Loucy (cell line): ENCODE measurements at regions not wholly inside any gene's neighbourhood (a gene's known extent, or its start where the extent isn't known, plus 50 kb on each side); places are given as distances from the start of the nearest gene placed in this dataset.
A peak's percentile ranks its signal among the peaks of the same experiment; 100 is the strongest.

Experiments
- H2AFZ ChIP-seq: fragments of 200-600 bp; sonication (generic); 2 replicates; pipeline ENCODE4 v1.6.0; 2016; ENCODE audit warnings: antibody characterized with exemption, mild to moderate bottlenecking, low read length, moderate library complexity
- H3F3A ChIP-seq: fragments of 200-600 bp; 2 replicates; pipeline ENCODE4 v1.6.0; 2016; ENCODE audit warnings: antibody characterized with exemption, low read depth, mild to moderate bottlenecking
- H3K27me3 ChIP-seq: fragments of 200-600 bp; sonication (generic); 2 replicates; pipeline ENCODE4 v1.6.1; 2014; ENCODE audit warnings: low read length, mild to moderate bottlenecking; ENCODE audit not compliant: insufficient read depth, poor library complexity, severe bottlenecking
- H3K36me3 ChIP-seq: fragments of 200-600 bp; sonication (generic); 2 replicates; pipeline ENCODE4 v1.6.1; 2016; ENCODE audit warnings: low read length; ENCODE audit not compliant: insufficient read depth
- H3K4me1 ChIP-seq: fragments of 200-600 bp; sonication (generic); 2 replicates; pipeline ENCODE4 v1.5.1; 2014; ENCODE audit warnings: low read length, mild to moderate bottlenecking; ENCODE audit not compliant: insufficient read depth, poor library complexity, severe bottlenecking
- H3K4me2 ChIP-seq: fragments of 200-600 bp; sonication (generic); 2 replicates; pipeline ENCODE4 v1.6.0; 2014; ENCODE audit warnings: antibody characterized with exemption, low read length, low read depth, mild to moderate bottlenecking; ENCODE audit not compliant: poor library complexity, severe bottlenecking
- H3K4me3 ChIP-seq: fragments of 200-600 bp; sonication (generic); 2 replicates; pipeline ENCODE4 v1.5.1; 2014; ENCODE audit warnings: low read length, mild to moderate bottlenecking, mixed read lengths; ENCODE audit not compliant: poor library complexity, severe bottlenecking
- H3K79me2 ChIP-seq: fragments of 200-600 bp; sonication (generic); 2 replicates; pipeline ENCODE4 v1.6.1; 2014; ENCODE audit warnings: low read length; ENCODE audit not compliant: insufficient read depth
- H3K9ac ChIP-seq: fragments of 200-600 bp; sonication (generic); 2 replicates; pipeline ENCODE4 v1.6.0; 2014; ENCODE audit warnings: mild to moderate bottlenecking, low read depth, low read length, moderate library complexity; ENCODE audit not compliant: poor library complexity, severe bottlenecking
- H3K9me2 ChIP-seq: fragments of 200-600 bp; sonication (generic); replicated peaks from 2 replicates; pipeline ENCODE4 v1.6.1; 2016; ENCODE audit warnings: low read depth, low read length, mixed read lengths
- H3K9me3 ChIP-seq: fragments of 200-600 bp; sonication (generic); 2 replicates; pipeline ENCODE4 v1.6.1; 2014; ENCODE audit warnings: mild to moderate bottlenecking, antibody characterized with exemption, low read length, low read depth; ENCODE audit not compliant: insufficient read depth
- H4K20me1 ChIP-seq: fragments of 200-600 bp; sonication (generic); 2 replicates; pipeline ENCODE4 v1.6.0; 2014; ENCODE audit warnings: antibody characterized with exemption, low read length, mild to moderate bottlenecking; ENCODE audit not compliant: insufficient read depth, poor library complexity, severe bottlenecking
- EZH2phosphoT487 ChIP-seq: fragments of 200-600 bp; IDR thresholded peaks from 2 replicates; pipeline ENCODE4 v1.6.1; 2018; ENCODE audit warnings: antibody characterized with exemption, mild to moderate bottlenecking, moderate library complexity, borderline replicate concordance
- TF ChIP-seq, protein P1 (sequence below): fragments of 200-600 bp; sonication (generic); conservative IDR thresholded peaks from 2 replicates; pipeline ENCODE4 v1.5.1; 2014; ENCODE audit warnings: mild to moderate bottlenecking, antibody characterized with exemption, low read length

DNA sequence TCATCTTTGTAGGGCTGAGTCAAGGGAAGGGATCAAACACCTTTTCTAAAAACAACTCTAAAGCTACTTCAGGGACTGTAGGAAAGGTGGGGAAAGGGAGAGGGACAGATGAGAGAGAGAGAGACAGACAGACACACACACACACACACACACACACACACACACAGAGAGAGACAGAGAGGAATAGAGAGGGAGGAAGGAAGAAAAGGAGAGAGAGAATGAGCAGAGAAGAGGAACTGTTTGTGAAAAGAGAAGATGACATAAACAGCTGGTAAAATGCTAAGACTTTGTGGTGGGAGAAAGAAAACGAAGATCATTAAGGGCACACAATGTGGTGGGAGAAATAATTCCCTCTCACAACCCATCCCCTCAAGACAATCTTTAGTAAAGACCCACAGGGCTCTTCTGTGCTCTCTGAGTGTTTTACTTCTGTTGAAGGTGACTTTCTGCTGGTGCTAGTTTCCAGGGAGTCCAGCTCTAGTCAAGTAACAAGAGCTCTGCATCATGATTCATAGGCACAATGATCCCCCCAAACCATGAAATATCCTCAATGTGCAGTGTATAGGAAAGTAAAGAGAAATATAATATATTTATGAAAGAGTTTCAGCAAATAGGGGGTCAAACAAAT, 77.2 kb upstream of the STK17B start:
- TF ChIP-seq EZH2phosphoT487: no peak
- TF ChIP-seq, protein P1, sequence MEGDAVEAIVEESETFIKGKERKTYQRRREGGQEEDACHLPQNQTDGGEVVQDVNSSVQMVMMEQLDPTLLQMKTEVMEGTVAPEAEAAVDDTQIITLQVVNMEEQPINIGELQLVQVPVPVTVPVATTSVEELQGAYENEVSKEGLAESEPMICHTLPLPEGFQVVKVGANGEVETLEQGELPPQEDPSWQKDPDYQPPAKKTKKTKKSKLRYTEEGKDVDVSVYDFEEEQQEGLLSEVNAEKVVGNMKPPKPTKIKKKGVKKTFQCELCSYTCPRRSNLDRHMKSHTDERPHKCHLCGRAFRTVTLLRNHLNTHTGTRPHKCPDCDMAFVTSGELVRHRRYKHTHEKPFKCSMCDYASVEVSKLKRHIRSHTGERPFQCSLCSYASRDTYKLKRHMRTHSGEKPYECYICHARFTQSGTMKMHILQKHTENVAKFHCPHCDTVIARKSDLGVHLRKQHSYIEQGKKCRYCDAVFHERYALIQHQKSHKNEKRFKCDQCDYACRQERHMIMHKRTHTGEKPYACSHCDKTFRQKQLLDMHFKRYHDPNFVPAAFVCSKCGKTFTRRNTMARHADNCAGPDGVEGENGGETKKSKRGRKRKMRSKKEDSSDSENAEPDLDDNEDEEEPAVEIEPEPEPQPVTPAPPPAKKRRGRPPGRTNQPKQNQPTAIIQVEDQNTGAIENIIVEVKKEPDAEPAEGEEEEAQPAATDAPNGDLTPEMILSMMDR: no peak
- Histone ChIP-seq H3K4me1 (peaks cover 38% of the 10 kb centered on the region), H3K4me2 (no peak overlapping the region), H3K79me2 (no peaks in the 10 kb centered on the region), H4K20me1 (no peaks in the 10 kb centered on the region), H3K36me3 (no peaks in the 10 kb centered on the region), H3K9me3 (no peaks in the 10 kb centered on the region), H3K27me3 (no peaks in the 10 kb centered on the region), H3K9ac (peak overlapping the region; percentile 28), H3K9me2 (no peaks in the 10 kb centered on the region), H3F3A (no peaks in the 10 kb centered on the region), H3K4me3 (no peak overlapping the region), H2AFZ (peak overlapping the region; percentile 70; the same call in 1 of the 2 replicates)

DNA sequence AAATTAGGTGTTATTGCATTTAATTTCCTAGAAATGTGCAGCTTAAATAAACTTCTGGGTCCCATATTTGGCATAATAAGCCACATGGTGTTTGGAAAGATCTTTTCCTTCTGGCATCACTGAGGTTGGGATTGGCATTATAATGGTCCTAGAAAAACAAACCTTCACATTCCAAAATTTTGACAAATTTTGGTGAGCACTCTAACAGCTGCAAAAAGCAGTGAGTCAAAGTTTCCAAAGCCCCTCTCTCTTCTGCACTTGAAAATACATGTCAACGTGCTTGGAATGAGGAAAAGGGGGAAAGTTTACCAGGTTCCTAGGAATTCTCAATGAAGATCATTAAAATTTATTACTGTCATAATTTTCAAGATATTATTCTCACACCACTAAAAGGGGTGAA, 77.8 kb upstream of the STK17B start:
- no peak overlapping the region for H3K4me2 ChIP-seq
- H2AFZ ChIP-seq: peak overlapping the region; percentile 80
- H3F3A ChIP-seq: no peaks in the 10 kb centered on the region

DNA sequence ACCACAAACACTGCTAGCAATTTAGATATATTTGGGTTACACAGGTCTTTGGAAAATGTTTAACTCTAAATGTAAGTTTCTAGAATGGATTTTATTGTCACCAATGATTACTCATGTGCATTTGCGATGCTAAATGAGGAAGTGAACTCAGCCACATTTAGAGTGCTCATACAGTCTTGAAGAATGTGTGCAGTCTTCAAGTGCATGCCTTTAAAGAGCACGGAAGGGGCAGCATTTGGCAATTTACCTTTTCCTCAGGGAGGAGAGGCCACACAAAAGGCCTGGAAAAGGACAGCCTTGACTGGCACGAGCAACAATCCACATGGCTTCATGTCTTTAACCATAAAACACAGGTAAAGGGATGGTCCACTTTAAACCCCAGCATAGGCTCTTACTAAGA, 78.5 kb upstream of the STK17B start:
- Histone ChIP-seq H2AFZ (peak overlapping the region; percentile 80), H3F3A (no peaks in the 10 kb centered on the region), H3K4me3 (no peak overlapping the region), H3K27me3 (no peaks in the 10 kb centered on the region), H3K9me2 (no peaks in the 10 kb centered on the region), H3K4me2 (peak overlapping the region; percentile 6), H3K9me3 (no peaks in the 10 kb centered on the region), H3K9ac (no peak overlapping the region), H4K20me1 (no peaks in the 10 kb centered on the region), H3K36me3 (no peaks in the 10 kb centered on the region), H3K79me2 (no peaks in the 10 kb centered on the region), H3K4me1 (peaks cover 38% of the 10 kb centered on the region)
- no peak for TF ChIP-seq EZH2phosphoT487
- TF ChIP-seq, protein P1: no peak

More for the DNA sequence above, 77.8 kb upstream of the STK17B start:
- Histone ChIP-seq H3K79me2 (no peaks in the 10 kb centered on the region), H3K9me2 (no peaks in the 10 kb centered on the region), H4K20me1 (no peaks in the 10 kb centered on the region), H3K4me1 (peaks cover 38% of the 10 kb centered on the region), H3K9me3 (no peaks in the 10 kb centered on the region), H3K36me3 (no peaks in the 10 kb centered on the region), H3K4me3 (no peak overlapping the region), H3K9ac (no peak overlapping the region), H3K27me3 (no peaks in the 10 kb centered on the region)
- no peak for TF ChIP-seq EZH2phosphoT487
- TF ChIP-seq, protein P1: no peak
